ENCODE measurements at regions not wholly inside any gene's neighbourhood (a gene's known extent, or its start where the extent isn't known, plus 50 kb on each side); places are given as distances from the start of the nearest gene placed in this dataset.

- BruUV-seq (replicated peaks), result no TSS peak
- DNase-seq (ENCODE audit: low read depth, low spot score) (no peak), ATAC-seq (no peak)
- Histone ChIP-seq H3K36me3 (ENCODE audit: control insufficient read depth, insufficient read depth, low read length) (no peaks in the 10 kb centered on the region), H3K4me1 (ENCODE audit: control insufficient read depth, insufficient read depth, low read length) (no peaks in the 10 kb centered on the region), H3K9me3 (ENCODE audit: control insufficient read depth, insufficient read depth, low read depth, low read length) (no peaks in the 10 kb centered on the region), H3K27ac (ENCODE audit: low read length) (no peak overlapping the region), H3K4me3 (ENCODE audit: low read depth in 2 of 2, low read length in 2 of 2) (no peak overlapping the region), H3K27me3 (ENCODE audit: control insufficient read depth, insufficient read depth, low read length) (no peaks in the 10 kb centered on the region)
- CTCF ChIA-PET, result no interaction called here
- POLR2A ChIA-PET, result interaction anchor here (0.5 kb wide), 1 partner anchor 1587 kb away, joined by 11 read pairs; no protein-coding TSS in a partner anchor
- in situ Hi-C loops (cut with HindIII; ENCODE audit: low pct_unique_long_range_greater_than_20kb, low sequenced_read_pairs) (no loop called here), intact Hi-C loops (cut with micrococcal nuclease; ENCODE audit: unreplicated experiment) (no loop called here)
- no peak for TF ChIP-seq POLR2AphosphoS5 (IDR thresholded peaks at IDR 0.05; ENCODE audit: low read depth, low read length)
- 0 out of 2 replicates have a peak, but pooled peaks have one; percentile 11 for TF ChIP-seq CTCF (IDR thresholded peaks at IDR 0.05)
Measured at GRCh38 chr6:112413780-112414179, 66.7 kb downstream of the RFPL4B start.

GRCh38 chr6:112415366-112415765, 68.2 kb downstream of the RFPL4B start:
- intact Hi-C loops (cut with micrococcal nuclease; ENCODE audit: unreplicated experiment), result no loop called here
- BruUV-seq (replicated peaks), result no TSS peak
- no peak for ATAC-seq
- no peaks in the 10 kb centered on the region for H3K27me3 ChIP-seq (ENCODE audit: control insufficient read depth, insufficient read depth, low read length)
- H3K9me3 ChIP-seq (ENCODE audit: control insufficient read depth, insufficient read depth, low read depth, low read length), result no peaks in the 10 kb centered on the region
- no peak overlapping the region for H3K4me3 ChIP-seq (ENCODE audit: low read depth in 2 of 2, low read length in 2 of 2)
- DNase-seq (ENCODE audit: low read depth, low spot score), result no peak
- ChIA-PET CTCF (no interaction called here), POLR2A (no interaction called here)
- in situ Hi-C loops (cut with HindIII; ENCODE audit: low pct_unique_long_range_greater_than_20kb, low sequenced_read_pairs), result no loop called here
- H3K27ac ChIP-seq (ENCODE audit: low read length), result no peak overlapping the region
- no peaks in the 10 kb centered on the region for H3K4me1 ChIP-seq (ENCODE audit: control insufficient read depth, insufficient read depth, low read length)
- no peak for TF ChIP-seq POLR2AphosphoS5 (IDR thresholded peaks at IDR 0.05; ENCODE audit: low read depth, low read length)
- no peak for TF ChIP-seq CTCF (IDR thresholded peaks at IDR 0.05)
- TF ChIP-seq TCF7L2 (IDR thresholded peaks at IDR 0.05; ENCODE audit: low read depth, low read length), result no peak
- TF ChIP-seq SIN3A (IDR thresholded peaks at IDR 0.05; ENCODE audit: borderline replicate concordance, insufficient read depth, low read depth, low read length), result no peak
- no peak for TF ChIP-seq REST (IDR thresholded peaks at IDR 0.05; ENCODE audit: insufficient read depth in 1 of 2, low read depth in 2 of 2, low read length in 1 of 2)
- no peaks in the 10 kb centered on the region for H3K36me3 ChIP-seq (ENCODE audit: control insufficient read depth, insufficient read depth, low read length)

- no peak overlapping the region for H3K27ac ChIP-seq (ENCODE audit: low read length)
- TF ChIP-seq SIN3A (IDR thresholded peaks at IDR 0.05; ENCODE audit: borderline replicate concordance, insufficient read depth, low read depth, low read length) (no peak), TCF7L2 (IDR thresholded peaks at IDR 0.05; ENCODE audit: low read depth, low read length) (no peak), CTCF (IDR thresholded peaks at IDR 0.05) (no peak), REST (IDR thresholded peaks at IDR 0.05; ENCODE audit: insufficient read depth in 1 of 2, low read depth in 2 of 2, low read length in 1 of 2) (no peak), POLR2AphosphoS5 (IDR thresholded peaks at IDR 0.05; ENCODE audit: low read depth, low read length) (no peak)
- H3K4me3 ChIP-seq (ENCODE audit: low read depth in 2 of 2, low read length in 2 of 2), result no peak overlapping the region
- no peak for ATAC-seq
- no TSS peak for BruUV-seq (replicated peaks)
- ChIA-PET CTCF (no interaction called here), POLR2A (no interaction called here)
- no peak for DNase-seq (ENCODE audit: low read depth, low spot score)
- in situ Hi-C loops (cut with HindIII; ENCODE audit: low pct_unique_long_range_greater_than_20kb, low sequenced_read_pairs) (no loop called here), intact Hi-C loops (cut with micrococcal nuclease; ENCODE audit: unreplicated experiment) (no loop called here)
- no peaks in the 10 kb centered on the region for H3K4me1 ChIP-seq (ENCODE audit: control insufficient read depth, insufficient read depth, low read length)
- no peaks in the 10 kb centered on the region for H3K9me3 ChIP-seq (ENCODE audit: control insufficient read depth, insufficient read depth, low read depth, low read length)
- no peaks in the 10 kb centered on the region for H3K36me3 ChIP-seq (ENCODE audit: control insufficient read depth, insufficient read depth, low read length)
- H3K27me3 ChIP-seq (ENCODE audit: control insufficient read depth, insufficient read depth, low read length), result no peaks in the 10 kb centered on the region
Measured at GRCh38 chr6:112416866-112417265, 69.7 kb downstream of the RFPL4B start.
